ENCODE measurements at regions not wholly inside any gene's neighbourhood (a gene's known extent, or its start where the extent isn't known, plus 50 kb on each side); places are given as distances from the start of the nearest gene placed in this dataset.

- no peak for DNase-seq
These were observed 156.0 kb downstream of the KATNAL1 start for GRCh38 chr13:30151388-30151787.

- no peak for DNase-seq
These were observed 158.1 kb downstream of the KATNAL1 start for GRCh38 chr13:30149248-30149647.

GRCh38 chr13:30148786-30149185 lies 158.6 kb downstream of the KATNAL1 start:
- DNase-seq = no peak

- DNase-seq = peak; percentile 13
These were observed 159.1 kb downstream of the KATNAL1 start for GRCh38 chr13:30148171-30148754.

GRCh38 chr13:30147421-30147820 lies 159.9 kb downstream of the KATNAL1 start:
- DNase-seq = peak; percentile 57

GRCh38 chr13:30147015-30147414 lies 160.3 kb downstream of the KATNAL1 start:
- no peak for DNase-seq

GRCh38 chr13:30145709-30146367 lies 161.5 kb downstream of the KATNAL1 start:
- DNase-seq = no peak

- DNase-seq = peak; percentile 37
These were observed 163.5 kb downstream of the KATNAL1 start for GRCh38 chr13:30143666-30144400.

GRCh38 chr13:30142486-30143211 lies 164.7 kb downstream of the KATNAL1 start:
- no peak for DNase-seq

- DNase-seq = no peak
These were observed 165.4 kb downstream of the KATNAL1 start for GRCh38 chr13:30141775-30142485.

- no peak for DNase-seq
These were observed 166.4 kb downstream of the KATNAL1 start for GRCh38 chr13:30140973-30141372.

- peak; percentile 51 for DNase-seq
These were observed 168.8 kb downstream of the KATNAL1 start for GRCh38 chr13:30138511-30138910.

GRCh38 chr13:30135868-30136267 lies 171.5 kb downstream of the KATNAL1 start:
- no peak for DNase-seq

- DNase-seq = no peak
These were observed 172.0 kb downstream of the KATNAL1 start for GRCh38 chr13:30135351-30135750.

GRCh38 chr13:30134578-30134977 lies 172.8 kb downstream of the KATNAL1 start:
- no peak for DNase-seq

GRCh38 chr13:30133996-30134395 lies 173.4 kb downstream of the KATNAL1 start:
- no peak for DNase-seq

GRCh38 chr13:30133554-30133912 lies 173.8 kb downstream of the KATNAL1 start:
- DNase-seq = no peak

- peak; percentile 97 for DNase-seq
These were observed 174.5 kb downstream of the KATNAL1 start for GRCh38 chr13:30132623-30133553.

- no peak for DNase-seq
These were observed 177.9 kb downstream of the KATNAL1 start for GRCh38 chr13:30129411-30129810.

GRCh38 chr13:30128591-30128990 lies 178.8 kb downstream of the KATNAL1 start:
- no peak for DNase-seq

- DNase-seq = no peak
These were observed 179.3 kb downstream of the KATNAL1 start for GRCh38 chr13:30128095-30128494.

Data from hematopoietic multipotent progenitor cell treated with erythropoietin and hydrocortisone succinate and interleukin-3 and kit ligand, for 4 days (in vitro differentiated cells).